ENCODE measurements at regions not wholly inside any gene's neighbourhood (a gene's known extent, or its start where the extent isn't known, plus 50 kb on each side); places are given as distances from the start of the nearest gene placed in this dataset.

DNA sequence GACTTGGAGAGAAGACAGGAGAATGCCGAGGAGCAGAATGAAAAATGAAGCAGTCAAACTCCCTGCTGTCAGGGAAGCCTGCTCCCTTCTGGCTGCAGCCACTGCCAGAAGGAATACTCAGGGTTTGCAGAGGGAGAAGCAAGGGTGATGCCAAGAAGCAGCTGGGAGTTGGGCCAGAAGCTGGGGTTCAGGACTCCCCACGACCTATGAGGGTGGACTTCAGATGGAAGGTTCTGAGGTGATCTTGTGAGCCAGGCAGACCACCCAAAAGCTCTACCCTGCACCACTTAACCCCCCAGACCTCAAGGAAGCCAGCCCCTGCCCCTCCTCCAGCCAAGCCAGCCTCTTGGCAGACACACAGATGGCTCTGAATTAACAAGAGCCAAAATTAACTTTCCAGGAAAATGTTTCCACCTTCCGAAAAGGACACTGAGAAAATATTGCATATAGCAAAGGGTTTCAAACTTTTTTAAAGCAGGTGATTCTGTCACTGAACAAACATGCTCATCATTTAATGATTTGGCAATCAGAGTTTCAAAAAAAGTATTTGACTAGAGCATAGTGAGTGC, 126.0 kb upstream of the ERCC4 start:
- TF ChIP-seq, protein P1, sequence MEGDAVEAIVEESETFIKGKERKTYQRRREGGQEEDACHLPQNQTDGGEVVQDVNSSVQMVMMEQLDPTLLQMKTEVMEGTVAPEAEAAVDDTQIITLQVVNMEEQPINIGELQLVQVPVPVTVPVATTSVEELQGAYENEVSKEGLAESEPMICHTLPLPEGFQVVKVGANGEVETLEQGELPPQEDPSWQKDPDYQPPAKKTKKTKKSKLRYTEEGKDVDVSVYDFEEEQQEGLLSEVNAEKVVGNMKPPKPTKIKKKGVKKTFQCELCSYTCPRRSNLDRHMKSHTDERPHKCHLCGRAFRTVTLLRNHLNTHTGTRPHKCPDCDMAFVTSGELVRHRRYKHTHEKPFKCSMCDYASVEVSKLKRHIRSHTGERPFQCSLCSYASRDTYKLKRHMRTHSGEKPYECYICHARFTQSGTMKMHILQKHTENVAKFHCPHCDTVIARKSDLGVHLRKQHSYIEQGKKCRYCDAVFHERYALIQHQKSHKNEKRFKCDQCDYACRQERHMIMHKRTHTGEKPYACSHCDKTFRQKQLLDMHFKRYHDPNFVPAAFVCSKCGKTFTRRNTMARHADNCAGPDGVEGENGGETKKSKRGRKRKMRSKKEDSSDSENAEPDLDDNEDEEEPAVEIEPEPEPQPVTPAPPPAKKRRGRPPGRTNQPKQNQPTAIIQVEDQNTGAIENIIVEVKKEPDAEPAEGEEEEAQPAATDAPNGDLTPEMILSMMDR (IDR thresholded peaks at IDR 0.05): no peak
- TF ChIP-seq ZFX (IDR thresholded peaks at IDR 0.05; ENCODE audit: borderline replicate concordance): no peak

Data from 22Rv1 (cell line).